Suprapubic skin (tissue), 4 donors: ENCODE measurements at regions not wholly inside any gene's neighbourhood (a gene's known extent, or its start where the extent isn't known, plus 50 kb on each side); places are given as distances from the start of the nearest gene placed in this dataset.

Source experiments
- EP300 ChIP-seq: sonication (generic); formaldehyde crosslinking; IDR thresholded peaks from one replicate; pipeline ENCODE4 v1.6.1; 2017; ENCODE audit warnings: antibody characterized with exemption
- POLR2A ChIP-seq, 2 donors: fragments of 450-650 bp; IDR thresholded peaks; one replicate each; pipeline ENCODE4 v1.6.1; 2017; ENCODE audit warnings: antibody characterized with exemption in 2 of 2, mild to moderate bottlenecking in 2 of 2, moderate library complexity in 2 of 2
- POLR2AphosphoS5 ChIP-seq, 3 donors: sonication (generic); formaldehyde crosslinking; IDR thresholded peaks; one replicate each; pipeline ENCODE4 v1.6.1; 2017; ENCODE audit warnings: antibody characterized with exemption in 3 of 3
- TF ChIP-seq, protein P1 (sequence below), 2 donors: fragments of 200-600 bp in 1 of 2; fragments of 450-650 bp in 1 of 2; sonication (generic) in 1 of 2; IDR thresholded peaks; one replicate each; pipeline ENCODE4 v1.5.1; 2016 to 2019; ENCODE audit warnings: antibody characterized with exemption in 2 of 2, mild to moderate bottlenecking in 1 of 2, moderate library complexity in 1 of 2

DNA sequence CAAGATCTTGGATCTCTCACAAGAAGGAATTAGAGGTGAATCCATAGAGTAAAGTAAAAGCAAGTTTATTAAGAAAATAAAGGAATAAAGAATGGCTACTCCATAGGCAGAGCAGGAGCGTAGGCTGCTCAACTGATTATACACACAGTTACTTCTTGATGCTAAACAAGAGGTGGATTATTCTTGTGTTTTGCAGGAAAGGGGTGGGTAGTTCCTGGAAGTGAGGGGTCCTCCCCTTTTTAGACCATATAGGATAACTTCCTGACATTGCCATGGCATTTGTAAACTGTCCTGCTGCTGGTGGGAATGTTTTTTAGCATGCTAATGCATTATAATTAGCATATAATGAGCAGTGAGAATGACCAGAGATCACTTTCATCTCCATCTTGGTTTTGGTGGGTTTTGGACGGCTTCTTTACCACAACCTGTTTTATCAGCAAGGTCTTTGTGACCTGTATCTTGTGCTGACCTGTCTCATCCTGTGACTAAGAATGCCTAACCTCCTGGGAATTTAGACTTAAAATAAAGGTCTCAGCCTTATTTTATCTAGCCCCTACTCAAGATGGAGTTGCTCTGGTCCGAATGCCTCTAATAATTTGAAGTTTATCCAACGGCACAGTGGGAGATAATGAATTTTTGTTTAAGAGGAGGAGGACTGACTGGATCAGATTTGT lies 165.7 kb upstream of the DMRT1 start:
- TF ChIP-seq POLR2AphosphoS5 (IDR thresholded peaks at IDR 0.05) = no peak
- TF ChIP-seq EP300 = no peak
- TF ChIP-seq POLR2A (IDR thresholded peaks at IDR 0.05) = no peak
- TF ChIP-seq, protein P1, sequence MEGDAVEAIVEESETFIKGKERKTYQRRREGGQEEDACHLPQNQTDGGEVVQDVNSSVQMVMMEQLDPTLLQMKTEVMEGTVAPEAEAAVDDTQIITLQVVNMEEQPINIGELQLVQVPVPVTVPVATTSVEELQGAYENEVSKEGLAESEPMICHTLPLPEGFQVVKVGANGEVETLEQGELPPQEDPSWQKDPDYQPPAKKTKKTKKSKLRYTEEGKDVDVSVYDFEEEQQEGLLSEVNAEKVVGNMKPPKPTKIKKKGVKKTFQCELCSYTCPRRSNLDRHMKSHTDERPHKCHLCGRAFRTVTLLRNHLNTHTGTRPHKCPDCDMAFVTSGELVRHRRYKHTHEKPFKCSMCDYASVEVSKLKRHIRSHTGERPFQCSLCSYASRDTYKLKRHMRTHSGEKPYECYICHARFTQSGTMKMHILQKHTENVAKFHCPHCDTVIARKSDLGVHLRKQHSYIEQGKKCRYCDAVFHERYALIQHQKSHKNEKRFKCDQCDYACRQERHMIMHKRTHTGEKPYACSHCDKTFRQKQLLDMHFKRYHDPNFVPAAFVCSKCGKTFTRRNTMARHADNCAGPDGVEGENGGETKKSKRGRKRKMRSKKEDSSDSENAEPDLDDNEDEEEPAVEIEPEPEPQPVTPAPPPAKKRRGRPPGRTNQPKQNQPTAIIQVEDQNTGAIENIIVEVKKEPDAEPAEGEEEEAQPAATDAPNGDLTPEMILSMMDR (IDR thresholded peaks at IDR 0.05) = no peak
